ENCODE measurements at regions not wholly inside any gene's neighbourhood (a gene's known extent, or its start where the extent isn't known, plus 50 kb on each side); places are given as distances from the start of the nearest gene placed in this dataset.

- no peak overlapping the region for H3K4me3 ChIP-seq
- DNase-seq (no peak), ATAC-seq (no peak)
- H3K27ac ChIP-seq, result no peak overlapping the region
- peaks cover 7% of the 10 kb centered on the region for H3K27me3 ChIP-seq
- intact Hi-C loops (cut with DNase I), result no loop called here
- TF ChIP-seq CTCF (IDR thresholded peaks at IDR 0.05), result no peak
- no peaks in the 10 kb centered on the region for H3K4me1 ChIP-seq
- H3K9me3 ChIP-seq, result no peaks in the 10 kb centered on the region
- no peaks in the 10 kb centered on the region for H3K36me3 ChIP-seq
These were observed 64.0 kb upstream of the XPA start for GRCh38 chr9:97761056-97761598.

- no peaks in the 10 kb centered on the region for H3K36me3 ChIP-seq
- intact Hi-C loops (cut with DNase I), result no loop called here
- no peak overlapping the region for H3K4me3 ChIP-seq
- no peaks in the 10 kb centered on the region for H3K9me3 ChIP-seq
- no peaks in the 10 kb centered on the region for H3K4me1 ChIP-seq
- H3K27ac ChIP-seq, result no peak overlapping the region
- ATAC-seq (no peak), DNase-seq (no peak)
- TF ChIP-seq CTCF (IDR thresholded peaks at IDR 0.05), result no peak
- H3K27me3 ChIP-seq, result peaks cover 7% of the 10 kb centered on the region
These were observed 64.7 kb upstream of the XPA start for GRCh38 chr9:97761879-97762278.

GRCh38 chr9:97763874-97764273 lies 66.7 kb upstream of the XPA start:
- ATAC-seq (no peak), DNase-seq (no peak)
- intact Hi-C loops (cut with DNase I), result no loop called here
- Histone ChIP-seq H3K27me3 (no peaks in the 10 kb centered on the region), H3K4me1 (no peaks in the 10 kb centered on the region), H3K27ac (no peak overlapping the region), H3K4me3 (no peak overlapping the region), H3K9me3 (no peaks in the 10 kb centered on the region), H3K36me3 (no peaks in the 10 kb centered on the region)
- no peak for TF ChIP-seq CTCF (IDR thresholded peaks at IDR 0.05)

GRCh38 chr9:97766092-97766491 lies 69.0 kb upstream of the XPA start:
- Histone ChIP-seq H3K4me3 (no peak overlapping the region), H3K27ac (no peak overlapping the region), H3K36me3 (no peaks in the 10 kb centered on the region), H3K27me3 (no peaks in the 10 kb centered on the region), H3K4me1 (no peaks in the 10 kb centered on the region), H3K9me3 (no peaks in the 10 kb centered on the region)
- no peak for TF ChIP-seq CTCF (IDR thresholded peaks at IDR 0.05)
- DNase-seq (no peak), ATAC-seq (no peak)
- intact Hi-C loops (cut with DNase I), result no loop called here

GRCh38 chr9:97766610-97767009 lies 69.5 kb upstream of the XPA start:
- no peak overlapping the region for H3K27ac ChIP-seq
- H3K9me3 ChIP-seq, result no peaks in the 10 kb centered on the region
- DNase-seq, result no peak
- no peaks in the 10 kb centered on the region for H3K36me3 ChIP-seq
- intact Hi-C loops (cut with DNase I), result no loop called here
- no peak overlapping the region for H3K4me3 ChIP-seq
- H3K27me3 ChIP-seq, result no peaks in the 10 kb centered on the region
- TF ChIP-seq CTCF (IDR thresholded peaks at IDR 0.05), result no peak
- no peak for ATAC-seq
- H3K4me1 ChIP-seq, result no peaks in the 10 kb centered on the region

- Histone ChIP-seq H3K27me3 (no peaks in the 10 kb centered on the region), H3K4me3 (no peak overlapping the region), H3K9me3 (no peaks in the 10 kb centered on the region), H3K36me3 (no peaks in the 10 kb centered on the region), H3K4me1 (no peaks in the 10 kb centered on the region), H3K27ac (no peak overlapping the region)
- no peak for TF ChIP-seq CTCF (IDR thresholded peaks at IDR 0.05)
- no peak for ATAC-seq
- intact Hi-C loops (cut with DNase I), result no loop called here
- no peak for DNase-seq
These were observed 70.8 kb upstream of the XPA start for GRCh38 chr9:97767891-97768290.
